Lower lobe of right lung (tissue), 2 donors: ENCODE measurements at regions not wholly inside any gene's neighbourhood (a gene's known extent, or its start where the extent isn't known, plus 50 kb on each side); places are given as distances from the start of the nearest gene placed in this dataset.

Experiments used
- ATAC-seq, 2 donors: fragments of 200-7000 bp; cut with Tn5 transposase; one replicate each; pipeline ENCODE4 v1.9.1; 2020 to 2022; ENCODE audit warnings: mild to moderate bottlenecking in 2 of 2, moderate library complexity in 2 of 2
- DNase-seq: peaks from one replicate; pipeline ENCODE4 v3.0.0-alpha.2; 2020
- H3K27ac ChIP-seq: fragments of 200-600 bp; one replicate; pipeline ENCODE4 v1.8.0; 2022
- H3K27me3 ChIP-seq: fragments of 200-600 bp; one replicate; pipeline ENCODE4 v1.8.0; 2022; ENCODE audit warnings: low read depth
- H3K36me3 ChIP-seq: fragments of 200-600 bp; one replicate; pipeline ENCODE4 v1.8.0; 2022; ENCODE audit warnings: mild to moderate bottlenecking
- H3K4me1 ChIP-seq: fragments of 200-600 bp; one replicate; pipeline ENCODE4 v1.8.0; 2022
- H3K4me3 ChIP-seq: fragments of 200-600 bp; one replicate; pipeline ENCODE4 v1.8.0; 2022; ENCODE audit warnings: mild to moderate bottlenecking
- H3K9me3 ChIP-seq: fragments of 200-600 bp; one replicate; pipeline ENCODE4 v1.8.0; 2022
- CTCF ChIP-seq: fragments of 200-600 bp; IDR thresholded peaks from one replicate; pipeline ENCODE4 v1.8.0; 2022; ENCODE audit warnings: antibody characterized with exemption, mild to moderate bottlenecking
- intact Hi-C: fragments of 100-400 bp; cut with DNase I; formaldehyde crosslinking; loops from one replicate; pipeline ENCODE4 v1.11.0; 2022
- donor health status: DM: no; HTN: yes; CAD: no; lungs with severe emphysema.

GRCh38 chrX:13936521-13937225 lies 93.0 kb downstream of the GEMIN8 start:
- TF ChIP-seq CTCF = no peak
- no peaks in the 10 kb centered on the region for H3K27me3 ChIP-seq
- ATAC-seq (no peak), DNase-seq (no peak)
- intact Hi-C loops = no loop called here
- H3K9me3 ChIP-seq = no peaks in the 10 kb centered on the region
- H3K4me1 ChIP-seq = no peaks in the 10 kb centered on the region
- no peak overlapping the region for H3K27ac ChIP-seq
- H3K4me3 ChIP-seq = peak overlapping the region; percentile 58
- H3K36me3 ChIP-seq = no peaks in the 10 kb centered on the region

GRCh38 chrX:13934731-13935130 lies 95.0 kb downstream of the GEMIN8 start:
- H3K4me1 ChIP-seq = no peaks in the 10 kb centered on the region
- intact Hi-C loops = no loop called here
- H3K27ac ChIP-seq = no peak overlapping the region
- no peak for ATAC-seq
- no peak for TF ChIP-seq CTCF
- H3K4me3 ChIP-seq = no peak overlapping the region
- no peaks in the 10 kb centered on the region for H3K9me3 ChIP-seq
- DNase-seq = no peak
- H3K36me3 ChIP-seq = no peaks in the 10 kb centered on the region
- H3K27me3 ChIP-seq = no peaks in the 10 kb centered on the region

- Histone ChIP-seq H3K9me3 (no peaks in the 10 kb centered on the region), H3K36me3 (no peaks in the 10 kb centered on the region), H3K4me1 (no peaks in the 10 kb centered on the region), H3K27ac (no peak overlapping the region), H3K27me3 (no peaks in the 10 kb centered on the region), H3K4me3 (no peak overlapping the region)
- no peak for ATAC-seq
- intact Hi-C loops = no loop called here
- DNase-seq = no peak
- TF ChIP-seq CTCF = no peak
These were observed 95.8 kb downstream of the GEMIN8 start for GRCh38 chrX:13933851-13934250.

DNA sequence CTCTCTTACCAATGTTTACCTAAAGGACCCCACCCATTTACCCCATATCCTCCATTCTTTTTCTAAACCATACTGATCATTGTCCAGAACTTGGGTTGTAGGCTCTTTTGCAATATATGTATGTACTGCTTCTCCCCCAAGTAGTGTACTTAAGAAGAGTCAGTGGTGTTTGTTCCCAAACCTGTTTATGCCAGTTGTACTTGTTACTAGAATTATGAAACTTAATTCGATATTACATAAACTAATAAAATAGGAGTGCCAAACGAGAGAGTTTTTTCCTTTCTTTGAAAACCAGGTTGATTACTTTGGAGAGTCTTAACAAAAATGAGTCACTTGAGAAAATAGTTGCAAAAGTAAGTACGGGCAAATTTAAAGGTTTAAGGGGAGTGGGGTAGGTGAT lies 96.3 kb downstream of the GEMIN8 start:
- Histone ChIP-seq H3K4me3 (no peak overlapping the region), H3K9me3 (no peaks in the 10 kb centered on the region), H3K27me3 (no peaks in the 10 kb centered on the region), H3K36me3 (no peaks in the 10 kb centered on the region), H3K27ac (no peak overlapping the region), H3K4me1 (no peaks in the 10 kb centered on the region)
- TF ChIP-seq CTCF = no peak
- intact Hi-C loops = no loop called here
- ATAC-seq = peak in 1 of 2 donors; percentile 51
- no peak for DNase-seq

GRCh38 chrX:13932416-13932815 lies 97.3 kb downstream of the GEMIN8 start:
- no peaks in the 10 kb centered on the region for H3K4me1 ChIP-seq
- intact Hi-C loops = no loop called here
- DNase-seq = no peak
- H3K27me3 ChIP-seq = no peaks in the 10 kb centered on the region
- ATAC-seq = no peak
- no peak for TF ChIP-seq CTCF
- H3K36me3 ChIP-seq = no peaks in the 10 kb centered on the region
- no peaks in the 10 kb centered on the region for H3K9me3 ChIP-seq
- H3K4me3 ChIP-seq = no peak overlapping the region
- no peak overlapping the region for H3K27ac ChIP-seq
